RWPE2 (cell line): ENCODE measurements at regions not wholly inside any gene's neighbourhood (a gene's known extent, or its start where the extent isn't known, plus 50 kb on each side); places are given as distances from the start of the nearest gene placed in this dataset.

Experiments used
- ATAC-seq: fragments of 200-7000 bp; cut with Tn5 transposase; 3 replicates; pipeline ENCODE4 v1.9.1; 2021; ENCODE audit warnings: low read depth
- DNase-seq: peaks from one replicate; pipeline ENCODE4 v3.0.0-alpha.2; 2020; ENCODE audit warnings: low spot score
- H3K27ac ChIP-seq: fragments of 450-650 bp; 2 replicates; pipeline ENCODE4 v1.5.1; 2017; ENCODE audit warnings: mild to moderate bottlenecking; ENCODE audit not compliant: poor library complexity, severe bottlenecking
- H3K27me3 ChIP-seq: fragments of 250-450 bp; sonication (Bioruptor Pico); 2 replicates; pipeline ENCODE4 v1.5.1; 2021; ENCODE audit warnings: mild to moderate bottlenecking, moderate library complexity; ENCODE audit not compliant: insufficient read depth, poor library complexity, severe bottlenecking
- H3K36me3 ChIP-seq: fragments of 250-450 bp; sonication (Bioruptor Pico); 2 replicates; pipeline ENCODE4 v1.5.1; 2020; ENCODE audit warnings: low read depth, mild to moderate bottlenecking, moderate library complexity
- H3K4me1 ChIP-seq: fragments of 250-450 bp; sonication (Bioruptor Pico); 2 replicates; pipeline ENCODE4 v1.5.1; 2021; ENCODE audit warnings: mild to moderate bottlenecking, moderate library complexity; ENCODE audit not compliant: insufficient read depth, poor library complexity, severe bottlenecking
- H3K4me3 ChIP-seq: fragments of 250-450 bp; sonication (Bioruptor Pico); 2 replicates; pipeline ENCODE4 v1.5.1; 2021; ENCODE audit warnings: mild to moderate bottlenecking, moderate library complexity; ENCODE audit not compliant: severe bottlenecking
- H3K9me3 ChIP-seq: fragments of 250-450 bp; sonication (Bioruptor Pico); 2 replicates; pipeline ENCODE4 v1.5.1; 2021; ENCODE audit warnings: mild to moderate bottlenecking, moderate library complexity; ENCODE audit not compliant: severe bottlenecking
- TF ChIP-seq, protein P1 (sequence below): fragments of 450-650 bp; IDR thresholded peaks from one replicate; pipeline ENCODE4 v1.5.1; 2017; ENCODE audit warnings: mild to moderate bottlenecking, moderate library complexity; ENCODE audit not compliant: poor library complexity, severe bottlenecking

GRCh38 chr13:100803091-100803490 lies 128.5 kb upstream of the TMTC4 start:
- H3K4me1 ChIP-seq, result no peaks in the 10 kb centered on the region
- no peaks in the 10 kb centered on the region for H3K27me3 ChIP-seq
- no peak for DNase-seq
- H3K9me3 ChIP-seq, result no peaks in the 10 kb centered on the region
- TF ChIP-seq, protein P1, sequence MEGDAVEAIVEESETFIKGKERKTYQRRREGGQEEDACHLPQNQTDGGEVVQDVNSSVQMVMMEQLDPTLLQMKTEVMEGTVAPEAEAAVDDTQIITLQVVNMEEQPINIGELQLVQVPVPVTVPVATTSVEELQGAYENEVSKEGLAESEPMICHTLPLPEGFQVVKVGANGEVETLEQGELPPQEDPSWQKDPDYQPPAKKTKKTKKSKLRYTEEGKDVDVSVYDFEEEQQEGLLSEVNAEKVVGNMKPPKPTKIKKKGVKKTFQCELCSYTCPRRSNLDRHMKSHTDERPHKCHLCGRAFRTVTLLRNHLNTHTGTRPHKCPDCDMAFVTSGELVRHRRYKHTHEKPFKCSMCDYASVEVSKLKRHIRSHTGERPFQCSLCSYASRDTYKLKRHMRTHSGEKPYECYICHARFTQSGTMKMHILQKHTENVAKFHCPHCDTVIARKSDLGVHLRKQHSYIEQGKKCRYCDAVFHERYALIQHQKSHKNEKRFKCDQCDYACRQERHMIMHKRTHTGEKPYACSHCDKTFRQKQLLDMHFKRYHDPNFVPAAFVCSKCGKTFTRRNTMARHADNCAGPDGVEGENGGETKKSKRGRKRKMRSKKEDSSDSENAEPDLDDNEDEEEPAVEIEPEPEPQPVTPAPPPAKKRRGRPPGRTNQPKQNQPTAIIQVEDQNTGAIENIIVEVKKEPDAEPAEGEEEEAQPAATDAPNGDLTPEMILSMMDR, result no peak
- no peak overlapping the region for H3K27ac ChIP-seq
- H3K36me3 ChIP-seq, result no peaks in the 10 kb centered on the region
- no peak for ATAC-seq
- H3K4me3 ChIP-seq, result no peak overlapping the region

DNA sequence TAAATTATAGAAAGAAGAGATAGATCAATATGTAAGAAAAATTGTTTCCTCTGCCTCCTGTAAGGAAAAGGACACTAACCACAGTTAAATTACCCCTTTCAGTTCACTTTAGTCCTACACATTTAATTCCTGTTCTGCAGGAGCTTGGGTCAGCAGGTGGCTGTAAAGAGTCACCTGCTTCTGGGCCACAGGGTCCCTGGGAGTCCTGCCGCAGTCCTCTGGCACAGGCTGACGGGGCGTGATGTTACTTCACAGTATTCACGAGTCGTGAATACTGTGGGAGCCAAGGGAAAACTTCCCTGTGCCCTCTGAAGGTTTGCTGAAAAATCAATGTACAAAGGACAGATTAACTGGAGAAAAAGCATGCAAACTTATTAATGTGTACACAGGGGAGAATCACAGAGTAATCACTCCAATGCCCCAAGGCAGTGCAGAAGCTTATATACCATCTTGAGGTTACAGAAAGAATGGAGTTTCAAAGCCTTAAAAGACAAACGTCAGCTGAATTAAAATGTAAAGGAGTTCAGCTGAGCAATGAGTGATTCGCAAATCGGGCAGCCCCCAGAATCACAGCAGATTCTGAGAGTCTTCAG lies 125.8 kb upstream of the TMTC4 start:
- TF ChIP-seq, protein P1, result no peak
- H3K4me1 ChIP-seq, result no peaks in the 10 kb centered on the region
- ATAC-seq (no peak), DNase-seq (no peak)
- no peaks in the 10 kb centered on the region for H3K27me3 ChIP-seq
- no peaks in the 10 kb centered on the region for H3K9me3 ChIP-seq
- no peaks in the 10 kb centered on the region for H3K36me3 ChIP-seq
- H3K4me3 ChIP-seq, result no peak overlapping the region
- H3K27ac ChIP-seq, result no peak overlapping the region

DNA sequence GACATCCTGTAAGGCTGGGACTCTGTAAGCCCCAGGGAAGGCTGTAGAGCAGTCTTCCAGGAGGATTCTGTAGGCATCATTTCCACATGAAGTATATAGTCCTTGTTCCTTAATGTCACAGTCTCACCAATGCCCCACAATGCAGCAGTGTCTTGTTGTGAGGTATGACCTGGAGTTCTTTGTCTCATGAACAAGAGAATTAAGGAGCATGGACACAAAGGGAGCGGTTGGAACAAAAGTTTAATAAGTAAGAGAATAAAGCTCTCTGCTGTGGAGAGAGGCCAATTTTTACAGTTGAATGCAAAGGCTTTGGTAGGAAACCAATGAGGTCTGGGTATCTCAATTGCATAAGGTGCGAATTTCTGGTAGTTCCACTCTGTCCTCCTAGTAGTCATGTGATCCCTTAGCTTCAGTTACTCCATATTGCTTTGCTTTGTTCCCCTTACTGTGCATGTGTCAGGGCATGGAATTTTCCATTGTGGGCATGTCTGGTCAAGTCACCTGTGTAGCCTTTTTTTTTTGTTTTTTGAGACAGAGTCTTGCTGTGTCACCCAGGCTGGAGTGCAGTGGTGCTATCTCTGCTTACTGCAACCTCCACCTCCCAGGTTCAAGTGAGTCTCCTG lies 124.3 kb upstream of the TMTC4 start:
- Histone ChIP-seq H3K27me3 (no peaks in the 10 kb centered on the region), H3K27ac (no peak overlapping the region), H3K4me3 (no peak overlapping the region), H3K36me3 (no peaks in the 10 kb centered on the region), H3K4me1 (no peaks in the 10 kb centered on the region), H3K9me3 (no peaks in the 10 kb centered on the region)
- ATAC-seq (no peak), DNase-seq (no peak)
- TF ChIP-seq, protein P1, result no peak

GRCh38 chr13:100797921-100798320 lies 123.3 kb upstream of the TMTC4 start:
- Histone ChIP-seq H3K9me3 (no peaks in the 10 kb centered on the region), H3K4me3 (no peak overlapping the region), H3K27me3 (no peaks in the 10 kb centered on the region), H3K4me1 (no peaks in the 10 kb centered on the region), H3K27ac (no peak overlapping the region), H3K36me3 (no peaks in the 10 kb centered on the region)
- no peak for DNase-seq
- ATAC-seq, result no peak
- TF ChIP-seq, protein P1, result no peak

DNA sequence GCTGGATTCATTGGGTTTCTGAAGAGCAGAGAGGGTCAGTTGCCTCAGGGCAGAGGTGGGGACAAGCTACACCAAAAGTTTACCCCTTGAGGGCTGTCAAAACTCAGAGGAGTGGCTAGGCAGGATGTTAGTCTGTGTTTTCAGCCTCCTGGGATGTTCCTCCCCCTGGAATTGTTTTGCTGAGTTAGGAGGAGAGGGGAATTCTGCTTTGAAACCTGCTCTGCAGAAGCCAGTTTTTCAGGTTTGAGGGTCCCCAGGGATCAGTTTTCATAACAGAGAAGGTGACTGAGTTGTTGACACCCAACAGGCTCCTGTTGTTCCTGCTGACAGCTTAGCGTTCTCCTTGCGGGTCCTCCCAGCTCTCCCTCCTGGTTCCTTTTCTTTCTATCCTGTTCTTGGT lies 121.9 kb upstream of the TMTC4 start:
- no peak overlapping the region for H3K4me3 ChIP-seq
- no peak for DNase-seq

More for the DNA sequence above, 121.9 kb upstream of the TMTC4 start:
- no peaks in the 10 kb centered on the region for H3K4me1 ChIP-seq
- H3K9me3 ChIP-seq, result no peaks in the 10 kb centered on the region
- no peak overlapping the region for H3K27ac ChIP-seq
- TF ChIP-seq, protein P1, result no peak
- no peak for ATAC-seq
- H3K27me3 ChIP-seq, result no peaks in the 10 kb centered on the region
- no peaks in the 10 kb centered on the region for H3K36me3 ChIP-seq
